ENCODE measurements at regions not wholly inside any gene's neighbourhood (a gene's known extent, or its start where the extent isn't known, plus 50 kb on each side); places are given as distances from the start of the nearest gene placed in this dataset.

GRCh38 chr1:81467383-81467782 is 333.4 kb upstream of the ADGRL2 start:
- peaks cover 0 to 14% of the 10 kb centered on the region in 2 donors for H3K4me1 ChIP-seq
- no peak for DNase-seq (ENCODE audit: low spot score)
- TF ChIP-seq CTCF (IDR thresholded peaks at IDR 0.05) = no peak

GRCh38 chr1:81466961-81467360 is 333.8 kb upstream of the ADGRL2 start:
- no peaks in the 10 kb centered on the region for H3K27me3 ChIP-seq
- no peak for DNase-seq (ENCODE audit: low spot score)
- no peak overlapping the region for H3K4me3 ChIP-seq
- H3K9me3 ChIP-seq = no peaks in the 10 kb centered on the region
- no peaks in the 10 kb centered on the region for H3K36me3 ChIP-seq
- no peak overlapping the region for H3K27ac ChIP-seq
- TF ChIP-seq CTCF (IDR thresholded peaks at IDR 0.05) = no peak
- H3K4me1 ChIP-seq = peaks cover 0 to 14% of the 10 kb centered on the region in 2 donors

More at GRCh38 chr1:81467383-81467782, 333.4 kb upstream of the ADGRL2 start:
- Histone ChIP-seq H3K36me3 (no peaks in the 10 kb centered on the region), H3K27me3 (no peaks in the 10 kb centered on the region), H3K27ac (no peak overlapping the region), H3K9me3 (no peaks in the 10 kb centered on the region), H3K4me3 (no peak overlapping the region)

- H3K4me1 ChIP-seq = peaks cover 0 to 14% of the 10 kb centered on the region in 2 donors
- no peaks in the 10 kb centered on the region for H3K36me3 ChIP-seq
- no peaks in the 10 kb centered on the region for H3K9me3 ChIP-seq
- peak overlapping the region in 1 of 2 donors; percentile 7 for H3K4me3 ChIP-seq
- H3K27ac ChIP-seq = peak overlapping the region in 1 of 2 donors; percentile 9
- no peak for TF ChIP-seq CTCF (IDR thresholded peaks at IDR 0.05)
- H3K27me3 ChIP-seq = no peaks in the 10 kb centered on the region
- no peak for DNase-seq (ENCODE audit: low spot score)
These were observed 336.5 kb upstream of the ADGRL2 start for GRCh38 chr1:81463936-81464837.

GRCh38 chr1:81459043-81459442 is 341.7 kb upstream of the ADGRL2 start:
- no peak for DNase-seq (ENCODE audit: low spot score)
- no peaks in the 10 kb centered on the region for H3K27me3 ChIP-seq
- no peaks in the 10 kb centered on the region for H3K36me3 ChIP-seq
- H3K4me3 ChIP-seq = no peak overlapping the region
- no peaks in the 10 kb centered on the region for H3K9me3 ChIP-seq
- no peak overlapping the region for H3K27ac ChIP-seq
- TF ChIP-seq CTCF (IDR thresholded peaks at IDR 0.05) = no peak
- H3K4me1 ChIP-seq = peaks cover 0 to 8% of the 10 kb centered on the region in 2 donors

DNA sequence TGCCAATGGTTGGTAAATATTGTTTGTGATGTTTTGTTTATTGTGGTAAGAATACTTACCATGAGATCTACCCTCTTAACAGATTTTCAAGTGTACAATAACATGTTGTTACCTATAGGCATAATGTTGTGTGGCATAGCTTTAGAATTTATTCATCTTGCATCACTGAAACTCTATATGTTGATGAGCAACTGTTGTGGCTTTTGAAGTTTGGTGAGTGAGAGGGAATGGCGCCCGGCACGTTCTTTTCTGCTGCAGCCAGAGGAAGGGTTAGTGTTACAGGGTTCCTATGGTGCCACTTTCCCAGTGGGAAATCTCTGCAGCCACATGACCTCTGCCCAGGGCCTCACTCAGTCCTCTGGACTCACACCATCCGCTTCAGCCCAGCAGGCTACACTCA is 342.5 kb upstream of the ADGRL2 start:
- no peak overlapping the region for H3K4me3 ChIP-seq
- TF ChIP-seq CTCF (IDR thresholded peaks at IDR 0.05) = no peak
- no peak for DNase-seq (ENCODE audit: low spot score)
- no peaks in the 10 kb centered on the region for H3K27me3 ChIP-seq
- no peaks in the 10 kb centered on the region for H3K9me3 ChIP-seq
- H3K36me3 ChIP-seq = no peaks in the 10 kb centered on the region
- H3K27ac ChIP-seq = no peak overlapping the region
- no peaks in the 10 kb centered on the region for H3K4me1 ChIP-seq

Measured in right atrium auricular region (tissue), 2 donors.